ENCODE measurements at regions not wholly inside any gene's neighbourhood (a gene's known extent, or its start where the extent isn't known, plus 50 kb on each side); places are given as distances from the start of the nearest gene placed in this dataset.

DNA sequence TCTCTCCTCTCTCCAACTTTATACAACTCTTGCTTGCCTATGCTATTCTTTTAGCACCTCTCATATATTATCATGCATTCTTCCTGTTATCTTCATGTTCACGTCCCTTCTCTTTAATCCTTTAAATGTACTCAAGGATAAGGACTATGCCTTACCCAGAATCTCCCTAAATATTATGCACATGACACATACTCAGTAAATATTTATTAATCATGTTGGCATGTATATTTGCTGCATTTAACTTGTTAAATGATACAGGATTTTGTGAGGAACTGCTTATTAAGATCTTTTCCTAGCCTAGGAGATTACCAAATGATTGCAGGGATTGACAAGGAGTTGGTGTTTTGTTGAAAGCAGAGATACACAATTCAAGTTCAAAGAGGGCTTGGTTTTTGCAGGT lies 109.4 kb downstream of the RGS2 start:
- DNase-seq: no peak
- H3K27me3 ChIP-seq (replicated peaks): no peaks in the 10 kb centered on the region
- no peaks in the 10 kb centered on the region for H3K36me3 ChIP-seq (replicated peaks)
- no peak for TF ChIP-seq CTCF (IDR thresholded peaks at IDR 0.05; ENCODE audit: low read depth, low read length, missing control alignments)
- no peak overlapping the region for H3K27ac ChIP-seq
- in situ Hi-C loops (cut with HindIII; ENCODE audit: low pct_ligation_motif_present, low sequenced_read_pairs): no loop called here
- H3K4me3 ChIP-seq (ENCODE audit: low read depth, low read length): no peak overlapping the region

GRCh38 chr1:192920412-192920811 lies 111.6 kb downstream of the RGS2 start:
- H3K27me3 ChIP-seq (replicated peaks): no peaks in the 10 kb centered on the region
- no peaks in the 10 kb centered on the region for H3K36me3 ChIP-seq (replicated peaks)
- DNase-seq: no peak
- in situ Hi-C loops (cut with HindIII; ENCODE audit: low pct_ligation_motif_present, low sequenced_read_pairs): no loop called here
- TF ChIP-seq CTCF (IDR thresholded peaks at IDR 0.05; ENCODE audit: low read depth, low read length, missing control alignments): no peak
- no peak overlapping the region for H3K4me3 ChIP-seq (ENCODE audit: low read depth, low read length)
- no peak overlapping the region for H3K27ac ChIP-seq

- Histone ChIP-seq H3K36me3 (replicated peaks) (no peaks in the 10 kb centered on the region), H3K27me3 (replicated peaks) (no peaks in the 10 kb centered on the region), H3K27ac (no peak overlapping the region), H3K4me3 (ENCODE audit: low read depth, low read length) (no peak overlapping the region)
- TF ChIP-seq CTCF (IDR thresholded peaks at IDR 0.05; ENCODE audit: low read depth, low read length, missing control alignments): no peak
- no peak for DNase-seq
- in situ Hi-C loops (cut with HindIII; ENCODE audit: low pct_ligation_motif_present, low sequenced_read_pairs): no loop called here
Observed at GRCh38 chr1:192925609-192926008, 116.8 kb downstream of the RGS2 start.

DNA sequence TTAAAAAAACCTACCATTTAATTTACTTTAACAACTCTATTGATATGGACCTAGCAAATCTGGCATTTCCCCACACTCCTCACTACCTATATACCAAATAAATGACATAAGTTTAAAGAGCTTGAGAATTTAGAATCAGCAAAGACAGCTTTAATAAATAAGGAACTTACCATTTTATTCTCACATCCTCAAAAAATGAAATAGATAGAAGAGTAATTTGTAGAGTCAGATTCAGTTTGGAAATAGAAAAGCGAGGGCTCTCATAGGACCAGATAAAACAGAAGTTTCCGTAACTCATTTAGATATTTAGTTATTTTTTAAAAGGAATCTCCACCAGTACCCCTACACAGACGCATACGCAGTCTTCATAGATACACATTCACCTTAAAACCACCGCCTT lies 117.9 kb downstream of the RGS2 start:
- no peak for TF ChIP-seq CTCF (IDR thresholded peaks at IDR 0.05; ENCODE audit: low read depth, low read length, missing control alignments)
- no peak overlapping the region for H3K4me3 ChIP-seq (ENCODE audit: low read depth, low read length)
- no peaks in the 10 kb centered on the region for H3K27me3 ChIP-seq (replicated peaks)
- in situ Hi-C loops (cut with HindIII; ENCODE audit: low pct_ligation_motif_present, low sequenced_read_pairs): no loop called here
- no peaks in the 10 kb centered on the region for H3K36me3 ChIP-seq (replicated peaks)
- no peak for DNase-seq
- H3K27ac ChIP-seq: no peak overlapping the region

DNA sequence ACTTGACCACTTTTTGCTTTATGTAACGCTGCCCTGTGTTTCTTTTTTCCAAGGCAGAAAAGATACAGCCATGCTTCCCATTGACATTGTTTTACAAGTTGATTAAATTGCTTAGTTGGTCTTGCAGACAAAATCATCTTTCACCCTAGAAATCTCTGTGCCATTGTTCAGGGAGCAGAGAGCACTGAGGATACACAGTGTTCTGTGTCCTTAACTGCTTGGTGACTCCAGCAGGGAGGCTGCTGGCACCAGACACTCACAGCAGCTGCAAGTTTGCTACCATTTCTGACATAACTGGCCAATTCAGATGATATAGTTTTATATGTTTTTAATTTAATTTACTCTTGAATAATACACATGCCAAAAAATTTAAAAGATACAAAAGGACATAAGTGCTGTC lies 118.7 kb downstream of the RGS2 start:
- in situ Hi-C loops (cut with HindIII; ENCODE audit: low pct_ligation_motif_present, low sequenced_read_pairs): no loop called here
- Histone ChIP-seq H3K27me3 (replicated peaks) (no peaks in the 10 kb centered on the region), H3K36me3 (replicated peaks) (no peaks in the 10 kb centered on the region), H3K27ac (no peak overlapping the region), H3K4me3 (ENCODE audit: low read depth, low read length) (no peak overlapping the region)
- TF ChIP-seq CTCF (IDR thresholded peaks at IDR 0.05; ENCODE audit: low read depth, low read length, missing control alignments): no peak
- DNase-seq: no peak

GRCh38 chr1:192929597-192929996 lies 120.8 kb downstream of the RGS2 start:
- DNase-seq: no peak
- H3K4me3 ChIP-seq (ENCODE audit: low read depth, low read length): no peak overlapping the region
- H3K27ac ChIP-seq: no peak overlapping the region
- in situ Hi-C loops (cut with HindIII; ENCODE audit: low pct_ligation_motif_present, low sequenced_read_pairs): no loop called here
- no peaks in the 10 kb centered on the region for H3K36me3 ChIP-seq (replicated peaks)
- no peak for TF ChIP-seq CTCF (IDR thresholded peaks at IDR 0.05; ENCODE audit: low read depth, low read length, missing control alignments)
- H3K27me3 ChIP-seq (replicated peaks): no peaks in the 10 kb centered on the region
